ENCODE measurements at regions not wholly inside any gene's neighbourhood (a gene's known extent, or its start where the extent isn't known, plus 50 kb on each side); places are given as distances from the start of the nearest gene placed in this dataset.

DNA sequence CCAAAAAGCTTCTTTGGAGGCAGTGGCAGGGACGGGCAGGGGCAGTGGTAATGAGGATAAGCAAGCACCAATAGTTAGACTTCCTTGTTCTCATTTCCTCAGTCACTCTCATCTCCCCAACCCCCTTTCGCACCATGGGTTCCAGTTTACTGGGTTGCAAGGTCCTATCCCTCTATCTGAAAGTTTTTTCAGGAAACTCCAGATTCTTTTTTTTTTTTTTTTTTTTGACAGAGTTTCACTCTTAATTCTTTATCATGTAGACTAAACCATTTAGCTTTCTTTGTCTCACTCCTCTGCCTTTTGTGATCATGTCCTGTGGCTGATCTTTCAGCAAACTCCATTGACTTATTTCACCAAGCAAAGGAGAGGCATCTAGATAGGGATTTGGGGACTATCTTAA, 51.4 kb upstream of the GMDS start:
- no peak for TF ChIP-seq EZH2 (IDR thresholded peaks at IDR 0.05)
- no peak for TF ChIP-seq POLR2AphosphoS5 (IDR thresholded peaks at IDR 0.05; ENCODE audit: borderline replicate concordance, low read depth, low read length)
